Natural killer cell (primary cell): ENCODE measurements at regions not wholly inside any gene's neighbourhood (a gene's known extent, or its start where the extent isn't known, plus 50 kb on each side); places are given as distances from the start of the nearest gene placed in this dataset.

Experiments
- ATAC-seq, 3 donors: fragments of 150-1000 bp in 2 of 3; fragments of 200-7000 bp in 1 of 3; cut with Tn5 transposase; 1 replicate in 1 of 3; 2 replicates in 2 of 3; pipeline ENCODE4 v1.10.0; 2021; ENCODE audit warnings: mild to moderate bottlenecking in 2 of 3, moderate library complexity in 2 of 3
- DNase-seq, 2 donors: peaks; one replicate each; pipeline versions ENCODE4 v3.0.0 to v3.0.0-alpha.2; 2013 to 2021; ENCODE audit warnings: mixed read lengths in 1 of 2
- H3K27ac ChIP-seq: one replicate; pipeline ENCODE4 v1.5.1; 2013; ENCODE audit warnings: mild to moderate bottlenecking, low read length
- H3K27me3 ChIP-seq: one replicate; pipeline ENCODE4 v1.6.1; 2013; ENCODE audit warnings: low read length; ENCODE audit not compliant: control insufficient read depth, insufficient read depth
- H3K36me3 ChIP-seq: one replicate; pipeline ENCODE4 v1.6.1; 2013; ENCODE audit warnings: low read length; ENCODE audit not compliant: control insufficient read depth, insufficient read depth
- H3K4me1 ChIP-seq: one replicate; pipeline ENCODE4 v1.6.1; 2013; ENCODE audit warnings: low read length; ENCODE audit not compliant: control insufficient read depth, insufficient read depth
- H3K4me3 ChIP-seq: one replicate; pipeline ENCODE4 v1.5.1; 2013; ENCODE audit warnings: low read length
- H3K9me3 ChIP-seq: one replicate; pipeline ENCODE4 v1.6.1; 2013; ENCODE audit warnings: low read length; ENCODE audit not compliant: control insufficient read depth, insufficient read depth
- H3K27ac Mint-ChIP-seq, 2 donors: one replicate each; pipeline ENCODE4 v1.8.0; 2022; ENCODE audit warnings: mild to moderate bottlenecking in 2 of 2, mixed read lengths in 2 of 2, moderate library complexity in 1 of 2
- H3K27me3 Mint-ChIP-seq, 2 donors: one replicate each; pipeline ENCODE4 v1.8.0; 2022; ENCODE audit warnings: low read depth in 2 of 2, mixed read lengths in 2 of 2
- H3K36me3 Mint-ChIP-seq: one replicate; pipeline ENCODE4 v1.8.0; 2022; ENCODE audit warnings: mixed read lengths
- H3K4me1 Mint-ChIP-seq, 2 donors: one replicate each; pipeline ENCODE4 v1.8.0; 2022; ENCODE audit warnings: mixed read lengths in 2 of 2
- H3K4me3 Mint-ChIP-seq: one replicate; pipeline ENCODE4 v1.8.0; 2022; ENCODE audit warnings: mild to moderate bottlenecking, moderate library complexity, mixed read lengths
- H3K9me3 Mint-ChIP-seq, 2 donors: one replicate each; pipeline ENCODE4 v1.8.0; 2022; ENCODE audit warnings: mixed read lengths in 2 of 2
- CTCF ChIP-seq: fragments of 200-600 bp; IDR thresholded peaks from one replicate; pipeline ENCODE4 v1.8.0; 2022; ENCODE audit warnings: antibody characterized with exemption
- WGBS: methylation state at CpG from one replicate; pipeline ENCODE4 v1.1.7; 2013; ENCODE audit warnings: missing lambda C conversion rate; ENCODE audit not compliant: insufficient coverage; 5-methylcytosine and 5-hydroxymethylcytosine counted together
- intact Hi-C: fragments of 100-400 bp; cut with micrococcal nuclease; formaldehyde crosslinking; loops from one replicate; pipeline ENCODE4 v1.14.2; 2022

GRCh38 chr3:3708769-3709115, 90.5 kb upstream of the LRRN1 start:
- Histone ChIP-seq H3K27me3 (no peaks in the 10 kb centered on the region), H3K4me1 (no peaks in the 10 kb centered on the region), H3K4me3 (no peak overlapping the region), H3K9me3 (no peaks in the 10 kb centered on the region), H3K36me3 (no peaks in the 10 kb centered on the region), H3K27ac (no peak overlapping the region)
- no peak for ATAC-seq
- Mint-ChIP-seq H3K36me3 (no peaks in the 10 kb centered on the region), H3K4me1 (no peaks in the 10 kb centered on the region), H3K27ac (no peak overlapping the region), H3K9me3 (no peaks in the 10 kb centered on the region), H3K4me3 (no peak overlapping the region), H3K27me3 (peaks cover 0 to 5% of the 10 kb centered on the region in 2 donors)
- DNase-seq, result no peak
- no peak for TF ChIP-seq CTCF
- intact Hi-C loops, result no loop called here

- no peak overlapping the region for H3K4me3 Mint-ChIP-seq
- no peaks in the 10 kb centered on the region for H3K27me3 ChIP-seq
- ATAC-seq, result no peak
- H3K4me1 ChIP-seq, result no peaks in the 10 kb centered on the region
- H3K4me1 Mint-ChIP-seq, result no peaks in the 10 kb centered on the region
- no peaks in the 10 kb centered on the region for H3K36me3 Mint-ChIP-seq
- whole genome bisulfite sequencing, result 95% methylated on average over 4 of the region's 6 CpGs
- no peak overlapping the region for H3K27ac ChIP-seq
- peaks cover 0 to 5% of the 10 kb centered on the region in 2 donors for H3K27me3 Mint-ChIP-seq
- intact Hi-C loops, result no loop called here
- H3K4me3 ChIP-seq, result no peak overlapping the region
- H3K9me3 ChIP-seq, result no peaks in the 10 kb centered on the region
- TF ChIP-seq CTCF, result no peak
- H3K9me3 Mint-ChIP-seq, result no peaks in the 10 kb centered on the region
- DNase-seq, result no peak
- H3K27ac Mint-ChIP-seq, result no peak overlapping the region
- H3K36me3 ChIP-seq, result no peaks in the 10 kb centered on the region
These were observed 91.1 kb upstream of the LRRN1 start for GRCh38 chr3:3707858-3708768.

GRCh38 chr3:3705090-3705775, 94.0 kb upstream of the LRRN1 start:
- no peak for ATAC-seq
- Mint-ChIP-seq H3K36me3 (no peaks in the 10 kb centered on the region), H3K27ac (no peak overlapping the region), H3K4me1 (no peaks in the 10 kb centered on the region), H3K4me3 (no peak overlapping the region), H3K27me3 (peaks cover 0 to 5% of the 10 kb centered on the region in 2 donors), H3K9me3 (no peaks in the 10 kb centered on the region)
- TF ChIP-seq CTCF, result no peak
- H3K4me1 ChIP-seq, result no peaks in the 10 kb centered on the region
- H3K36me3 ChIP-seq, result no peaks in the 10 kb centered on the region
- no peaks in the 10 kb centered on the region for H3K9me3 ChIP-seq
- intact Hi-C loops, result no loop called here
- 53% methylated on average over 5 of the region's 6 CpGs for WGBS
- no peak overlapping the region for H3K4me3 ChIP-seq
- DNase-seq, result no peak
- no peaks in the 10 kb centered on the region for H3K27me3 ChIP-seq
- no peak overlapping the region for H3K27ac ChIP-seq
